Lower leg skin (tissue), 3 donors: ENCODE measurements at regions not wholly inside any gene's neighbourhood (a gene's known extent, or its start where the extent isn't known, plus 50 kb on each side); places are given as distances from the start of the nearest gene placed in this dataset.

Experiments used
- CTCF ChIP-seq, 3 donors: fragments of 450-650 bp; IDR thresholded peaks; one replicate each; pipeline ENCODE4 v1.5.1; 2016; ENCODE audit warnings: antibody characterized with exemption in 3 of 3, mild to moderate bottlenecking in 3 of 3, moderate library complexity in 2 of 3
- POLR2A ChIP-seq, 2 donors: fragments of 450-650 bp; IDR thresholded peaks; one replicate each; pipeline ENCODE4 v1.6.1; 2016 to 2017; ENCODE audit warnings: antibody characterized with exemption in 2 of 2, mild to moderate bottlenecking in 1 of 2, moderate library complexity in 1 of 2

- TF ChIP-seq CTCF (IDR thresholded peaks at IDR 0.05) (no peak), POLR2A (IDR thresholded peaks at IDR 0.05) (no peak)
These were observed 718.6 kb downstream of the QKI start for GRCh38 chr6:164133095-164133494.
